GM18499 (cell line): ENCODE measurements at regions not wholly inside any gene's neighbourhood (a gene's known extent, or its start where the extent isn't known, plus 50 kb on each side); places are given as distances from the start of the nearest gene placed in this dataset.
A peak's percentile ranks its signal among the peaks of the same experiment; 100 is the strongest.
"Not testable (repeated sequence)": the region's sequence is repeated elsewhere in the genome, so short reads cannot be mapped to it uniquely, and the experiment has no call there.

Source experiments
- ATAC-seq: cut with Tn5 transposase; IDR thresholded peaks from one replicate; pipeline ENCODE4 v1.9.1; 2021; ENCODE audit warnings: moderate number of reproducible peaks; ENCODE audit not compliant: insufficient read depth, unreplicated experiment

DNA sequence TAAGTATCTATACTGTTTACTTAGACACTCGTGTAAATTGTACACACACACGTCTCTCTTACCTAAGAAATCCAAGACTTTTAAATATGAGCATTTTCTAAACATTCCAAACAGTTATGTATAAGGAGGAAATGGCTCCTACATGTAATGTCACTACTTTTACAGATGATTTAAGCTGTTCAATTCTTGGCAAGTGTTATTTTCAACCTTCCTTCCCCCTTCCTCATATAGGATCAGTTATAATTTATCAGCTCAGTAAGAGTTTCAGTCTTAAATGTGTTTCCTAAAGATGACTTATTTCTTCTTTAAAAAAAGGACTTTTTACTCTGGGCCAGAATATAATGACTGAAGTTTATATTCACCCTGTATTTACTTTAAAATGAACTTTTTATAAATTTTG lies 601.1 kb downstream of the ANKRD50 start:
- no peak for ATAC-seq

DNA sequence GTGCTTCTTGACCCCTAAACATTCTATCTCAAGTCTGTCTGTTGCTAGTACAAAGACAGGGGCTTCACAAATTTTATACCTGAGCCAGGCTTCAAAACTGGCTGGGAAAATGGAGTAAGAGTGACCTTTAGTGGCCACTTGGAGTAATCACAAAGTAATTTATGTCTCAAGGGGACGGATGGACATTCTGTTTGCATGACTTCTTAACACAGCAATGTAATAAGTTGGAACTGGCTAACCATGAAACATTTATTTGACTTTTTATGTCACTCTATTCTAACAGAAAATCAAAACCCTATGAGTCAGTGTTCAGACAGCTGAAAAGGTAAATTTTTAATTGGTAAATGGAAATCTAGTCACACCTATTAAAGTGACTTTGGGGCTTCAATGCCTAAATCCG lies 600.6 kb downstream of the ANKRD50 start:
- ATAC-seq = peak; percentile 55

DNA sequence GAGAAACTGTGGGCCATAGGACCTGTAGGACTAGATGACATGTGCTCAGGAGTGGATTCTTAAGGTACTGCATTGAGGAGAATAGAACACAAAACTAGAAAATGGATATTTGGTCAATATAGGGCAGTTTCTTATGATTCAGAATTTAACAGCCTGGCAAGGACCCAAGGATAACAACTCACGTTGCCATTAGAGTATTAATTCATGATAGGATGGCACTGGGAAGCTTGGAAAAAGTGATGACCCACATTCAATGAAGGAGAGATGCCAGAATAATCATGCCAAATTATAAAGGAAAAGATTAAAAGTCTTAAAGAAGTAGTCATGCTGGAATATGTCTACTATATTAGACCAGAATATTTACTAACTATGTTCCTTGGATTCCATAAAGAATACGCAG lies 594.5 kb downstream of the ANKRD50 start:
- no peak for ATAC-seq

DNA sequence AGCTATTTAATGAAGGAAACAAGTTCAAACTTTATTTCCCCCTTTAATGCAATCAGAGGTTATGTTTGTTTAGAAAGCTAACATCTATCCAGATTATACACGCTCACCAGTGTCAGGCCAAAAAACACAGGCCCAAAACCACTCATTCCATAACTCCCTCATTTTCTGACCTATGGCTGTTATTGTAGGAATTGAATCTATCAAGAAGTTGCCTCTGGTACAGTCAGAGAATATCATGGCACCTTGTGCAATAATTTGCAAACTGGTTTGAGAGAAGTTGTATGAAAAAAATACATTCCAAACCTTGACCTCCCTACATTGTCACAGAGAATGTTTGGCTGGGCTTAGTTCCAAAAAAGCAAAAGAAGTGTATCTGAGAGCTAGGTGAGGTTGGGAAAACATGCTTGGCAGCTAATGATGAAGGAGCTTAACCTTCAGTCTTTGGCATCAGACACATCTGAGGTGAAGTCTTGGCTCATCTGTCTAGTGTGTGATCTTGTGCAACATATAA lies 591.0 kb downstream of the ANKRD50 start:
- no peak for ATAC-seq

DNA sequence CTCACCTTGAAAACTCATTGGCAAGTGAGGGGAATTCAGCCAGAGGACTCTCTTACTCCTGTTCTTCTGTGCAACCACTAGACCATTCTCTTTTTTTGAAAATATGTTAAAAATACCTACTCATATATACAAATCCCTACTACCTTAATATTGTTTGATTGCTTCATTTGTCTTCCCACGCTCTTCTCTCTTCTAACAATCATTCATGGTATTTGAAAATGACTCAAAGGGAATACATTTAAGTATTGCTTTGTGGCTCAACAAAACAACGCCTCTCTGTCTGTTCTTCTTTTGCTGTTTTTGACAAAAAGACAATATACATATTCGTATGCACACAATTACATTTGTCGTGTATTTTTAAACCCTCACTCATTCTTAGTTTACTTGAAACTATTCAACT lies 589.4 kb downstream of the ANKRD50 start:
- ATAC-seq = no peak

DNA sequence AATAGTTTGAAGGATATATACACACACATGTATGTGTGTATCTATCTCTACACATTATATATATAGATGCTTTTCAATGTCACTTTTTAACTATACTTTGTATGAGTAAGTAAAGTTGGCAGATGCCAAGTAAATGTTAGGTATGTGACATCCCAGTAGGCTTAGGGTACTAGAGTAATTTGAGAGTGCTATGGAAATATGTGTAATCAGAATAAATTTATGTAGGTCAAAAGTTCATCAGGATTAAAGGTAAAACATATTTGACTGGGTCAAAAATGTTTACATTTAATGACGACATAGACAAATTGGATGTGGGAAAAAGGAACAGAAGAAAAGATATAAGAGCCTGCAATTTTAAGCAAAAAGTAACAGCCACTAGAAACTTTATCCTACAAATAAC lies 588.8 kb downstream of the ANKRD50 start:
- no peak for ATAC-seq

DNA sequence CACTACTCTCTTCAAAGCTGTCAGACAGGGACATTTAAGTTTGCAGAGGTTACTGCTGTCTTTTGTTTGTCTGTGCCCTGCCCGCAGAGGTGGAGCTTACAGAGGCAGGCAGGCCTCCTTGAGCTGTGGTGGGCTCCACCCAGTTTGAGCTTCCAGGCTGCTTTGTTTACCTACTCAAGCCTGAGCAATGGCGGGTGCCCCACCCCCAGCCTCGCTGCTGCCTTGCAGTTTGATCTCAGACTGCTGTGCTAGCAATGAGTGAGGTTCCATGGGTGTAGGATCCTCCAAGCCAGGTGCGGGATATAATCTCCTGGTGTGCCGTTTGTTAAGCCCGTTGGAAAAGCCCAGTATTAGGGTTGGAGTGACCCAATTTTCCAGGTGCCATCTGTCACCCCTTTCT lies 581.2 kb downstream of the ANKRD50 start:
- ATAC-seq = not testable (repeated sequence)

DNA sequence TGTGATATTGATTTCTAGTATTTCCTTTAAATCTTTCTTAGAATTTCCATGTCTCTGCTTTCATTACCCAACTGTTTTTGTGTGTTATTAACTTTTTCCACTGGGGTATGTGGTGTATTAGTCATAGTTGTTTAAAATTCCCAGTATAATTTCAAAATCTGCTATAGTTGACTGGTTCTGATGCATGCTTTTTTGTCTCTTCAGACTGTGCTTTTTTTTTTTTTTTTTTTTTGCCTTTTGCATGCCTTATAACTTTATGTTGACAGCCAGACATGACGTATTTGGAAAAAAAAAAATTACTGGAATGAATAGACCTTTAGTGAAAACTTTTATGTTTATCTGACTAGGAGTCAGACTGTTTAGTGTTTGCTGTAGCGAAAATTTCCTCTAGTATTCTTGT lies 580.4 kb downstream of the ANKRD50 start:
- ATAC-seq = no peak

DNA sequence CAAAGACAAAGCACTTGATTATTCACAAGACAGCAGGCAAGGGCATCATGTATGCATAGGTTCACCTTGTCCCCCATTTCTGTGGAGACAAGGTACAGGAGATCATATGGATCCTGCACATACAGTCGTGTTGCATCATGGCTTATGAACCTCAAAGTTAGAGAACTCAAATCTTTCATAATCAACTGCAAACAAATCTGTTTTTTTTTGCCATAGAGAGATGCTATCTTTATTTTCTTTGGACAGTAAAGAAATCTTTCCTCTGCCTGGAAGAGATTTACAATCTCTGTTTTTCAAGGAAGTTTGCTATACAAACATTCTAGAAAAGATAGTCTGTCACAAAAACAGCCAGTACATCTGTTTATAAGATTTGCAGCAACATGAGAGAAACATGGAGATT lies 578.8 kb downstream of the ANKRD50 start:
- ATAC-seq = no peak

DNA sequence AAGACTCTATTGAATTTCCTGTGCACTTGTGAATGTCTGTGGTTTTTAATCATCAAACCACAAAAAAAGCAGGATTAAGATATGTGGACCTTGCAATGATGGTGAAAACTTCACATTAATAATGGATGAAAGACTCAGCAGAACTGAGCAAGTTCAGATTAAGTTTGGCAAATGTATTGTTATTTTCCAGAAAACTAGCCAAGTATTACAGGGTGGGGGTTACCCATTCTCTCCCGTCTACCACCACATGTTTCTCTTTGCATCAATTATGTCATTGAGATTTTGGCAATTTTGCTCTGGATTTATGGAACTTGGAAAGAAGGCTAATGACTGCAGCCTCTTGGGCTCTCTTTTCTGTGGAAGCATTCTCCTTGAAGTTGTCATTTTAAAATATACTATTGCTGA lies 577.1 kb downstream of the ANKRD50 start:
- no peak for ATAC-seq

DNA sequence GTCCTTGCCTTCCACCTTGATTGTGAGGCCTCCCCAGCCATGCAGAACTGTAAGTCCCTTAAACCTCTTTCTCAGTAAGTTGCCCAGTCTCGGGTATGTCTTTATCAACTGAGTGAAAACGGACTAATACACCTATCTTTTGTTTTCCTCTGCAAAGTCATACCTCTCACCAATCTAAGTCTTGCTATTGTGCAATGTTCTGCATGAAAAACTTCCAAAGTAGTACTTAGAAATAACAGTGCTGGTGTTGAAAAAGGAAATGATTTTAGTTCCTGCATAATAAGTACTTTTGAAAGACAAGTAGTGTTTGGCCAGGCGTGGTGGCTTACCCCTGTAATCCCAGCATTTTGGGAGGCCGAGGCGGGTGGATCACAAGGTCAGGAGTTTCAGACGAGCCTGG lies 573.5 kb downstream of the ANKRD50 start:
- ATAC-seq = no peak

DNA sequence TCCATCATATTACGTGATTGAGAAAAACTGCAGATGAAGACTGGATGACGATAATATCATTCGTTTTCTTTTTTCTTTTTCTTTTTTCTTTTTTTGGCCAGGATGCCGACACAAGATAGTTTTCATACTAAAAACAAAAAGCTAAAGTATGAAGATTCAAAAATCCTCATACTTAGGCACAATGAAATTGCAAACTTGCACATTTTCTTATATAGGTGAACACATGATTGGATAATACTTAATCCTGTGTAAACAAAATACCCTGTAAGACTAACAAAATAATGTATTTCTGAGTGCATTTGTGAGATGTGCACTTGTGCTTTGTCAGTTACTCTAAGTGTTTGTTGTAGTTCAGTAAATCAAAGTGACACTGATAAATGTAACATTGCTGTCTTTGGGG lies 568.9 kb downstream of the ANKRD50 start:
- no peak for ATAC-seq

DNA sequence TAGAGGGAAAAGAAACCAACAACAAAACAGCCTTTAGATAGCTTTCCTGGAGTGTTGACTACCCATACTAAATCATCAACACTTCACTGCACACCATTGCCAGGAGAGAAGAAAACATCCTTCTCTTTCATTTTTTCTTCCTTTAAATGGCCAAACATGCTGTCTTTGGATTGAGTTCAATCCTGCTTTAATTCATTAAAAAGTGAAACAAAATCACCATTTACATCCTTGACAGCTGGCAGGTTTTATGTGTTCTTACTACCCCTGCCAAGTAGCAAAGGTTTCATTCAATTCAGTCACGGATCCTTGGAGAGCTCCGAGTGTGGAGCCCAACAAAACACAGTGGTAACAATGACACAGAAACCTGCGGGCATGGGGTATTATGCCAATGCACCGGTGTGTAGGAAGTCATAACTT lies 568.3 kb downstream of the ANKRD50 start:
- ATAC-seq = no peak

DNA sequence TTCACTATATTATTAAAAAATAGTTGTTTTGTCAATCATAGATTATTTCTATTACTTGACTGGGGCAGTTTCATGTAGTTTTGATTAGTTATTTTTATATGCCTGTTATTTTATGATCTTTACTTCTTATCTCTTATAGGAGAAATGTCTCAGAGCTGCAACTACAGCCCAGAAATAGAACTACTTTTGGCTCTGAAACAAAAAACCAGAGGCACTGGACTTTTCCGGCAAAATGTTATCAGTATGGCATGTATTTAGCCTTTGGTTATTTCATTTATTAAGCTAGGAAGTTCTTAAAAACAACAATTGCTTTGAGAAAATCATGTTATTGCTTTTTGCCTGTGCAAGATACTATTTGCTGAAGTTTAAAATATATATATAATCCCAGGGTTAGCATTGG lies 566.5 kb downstream of the ANKRD50 start:
- ATAC-seq = no peak

DNA sequence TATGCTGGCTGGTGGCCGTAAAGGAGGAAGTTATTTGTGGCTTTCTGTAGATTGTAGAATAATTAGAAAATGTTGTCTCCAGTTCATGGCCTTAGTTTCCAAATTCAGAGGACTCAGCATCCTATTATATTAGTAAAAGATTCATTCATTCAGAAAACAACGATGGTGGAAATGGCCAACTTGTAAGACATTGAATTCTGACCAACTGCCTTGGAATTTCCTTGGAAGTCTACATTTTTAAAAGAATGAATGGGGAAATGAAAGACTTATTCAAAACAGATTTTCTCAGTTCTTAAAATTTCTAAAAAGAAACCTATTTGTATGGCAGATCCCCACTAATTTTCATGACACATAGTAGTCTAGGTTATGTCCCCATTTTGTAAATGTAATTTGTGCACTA lies 561.5 kb downstream of the ANKRD50 start:
- ATAC-seq = no peak

DNA sequence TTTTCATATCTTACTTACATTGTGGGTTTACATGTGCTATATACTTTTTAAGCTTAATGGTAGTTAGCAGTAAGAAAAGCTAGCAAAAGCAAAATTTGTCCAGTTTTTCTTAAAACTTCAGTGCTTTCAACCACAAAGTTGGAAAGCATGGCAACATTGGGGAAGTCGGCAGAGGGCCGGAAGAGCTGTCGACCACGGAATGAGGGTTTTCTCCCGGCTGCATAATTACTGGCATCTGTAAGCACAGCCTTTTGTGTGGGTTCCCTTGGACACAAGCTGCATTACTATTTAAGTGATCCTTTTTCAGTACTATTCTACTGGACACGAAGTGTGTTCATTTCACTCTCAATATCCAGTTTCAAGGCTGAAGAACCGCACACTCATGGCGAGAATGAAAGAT lies 560.4 kb downstream of the ANKRD50 start:
- no peak for ATAC-seq

DNA sequence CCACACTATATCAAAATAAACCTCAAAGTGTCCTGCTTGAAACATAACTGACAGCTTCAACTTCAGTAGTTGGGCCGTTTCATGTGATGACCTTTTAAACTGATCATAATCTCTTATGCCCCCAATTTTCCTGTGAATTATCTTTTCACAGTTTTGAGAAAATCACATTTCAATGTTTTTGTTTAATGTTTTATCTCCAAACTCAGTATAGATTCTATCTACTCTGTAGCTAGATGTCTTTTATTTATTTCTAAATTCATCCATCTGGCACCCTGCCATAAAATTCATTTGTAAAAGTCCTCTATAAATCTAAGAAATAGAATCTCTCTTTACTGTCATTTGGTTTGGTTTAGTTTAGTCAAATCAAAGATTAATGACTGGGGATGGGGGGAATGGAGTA lies 557.3 kb downstream of the ANKRD50 start:
- ATAC-seq = no peak

DNA sequence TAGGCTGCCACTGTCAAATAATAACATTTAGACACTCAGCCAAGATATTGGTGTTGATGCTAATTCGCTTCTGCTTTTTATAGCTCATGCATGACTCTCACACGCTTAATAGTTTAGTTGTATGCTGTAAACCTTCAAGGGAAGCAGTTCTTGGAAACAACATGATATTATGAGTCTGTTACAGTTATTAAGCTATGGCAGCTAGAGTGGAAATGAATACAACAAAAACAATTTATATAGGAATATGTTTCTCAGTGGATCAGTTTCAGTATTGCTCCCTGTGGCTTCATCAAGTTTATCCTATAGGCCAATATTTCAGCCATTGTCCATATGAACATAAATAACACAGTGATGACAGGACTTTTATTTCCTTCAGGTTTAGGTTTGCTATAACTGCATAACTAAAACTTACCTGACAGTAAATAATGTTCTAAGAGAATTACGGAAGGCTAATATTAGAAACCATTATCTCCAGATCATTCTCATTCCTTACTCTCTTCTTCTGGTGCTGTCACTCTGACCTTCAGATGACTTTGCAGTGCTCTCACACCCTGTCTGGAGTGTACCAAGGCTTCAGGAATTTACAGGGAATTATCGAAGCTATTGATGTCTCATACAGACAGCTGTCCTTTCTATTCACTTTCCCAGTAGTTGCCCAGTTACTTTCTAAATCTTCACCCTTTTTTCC lies 555.0 kb downstream of the ANKRD50 start:
- no peak for ATAC-seq

DNA sequence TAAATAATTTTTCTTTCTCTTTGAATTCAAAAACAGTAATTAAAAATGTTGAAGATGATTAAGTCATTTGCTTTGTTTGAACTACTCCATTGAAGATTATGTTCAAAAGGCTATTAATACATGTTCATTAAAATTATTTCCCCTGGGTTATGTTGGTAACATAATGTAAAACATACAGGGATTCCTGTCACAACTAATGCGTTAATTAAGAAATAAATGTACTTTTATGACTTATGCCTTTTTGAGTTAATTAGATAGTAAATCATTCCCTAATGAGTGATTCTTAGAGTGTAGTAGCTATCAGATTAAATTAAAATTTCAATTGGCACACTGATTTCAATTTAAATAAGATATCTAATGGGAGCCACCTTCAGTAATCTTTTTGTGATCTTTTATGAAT lies 549.1 kb downstream of the ANKRD50 start:
- no peak for ATAC-seq

DNA sequence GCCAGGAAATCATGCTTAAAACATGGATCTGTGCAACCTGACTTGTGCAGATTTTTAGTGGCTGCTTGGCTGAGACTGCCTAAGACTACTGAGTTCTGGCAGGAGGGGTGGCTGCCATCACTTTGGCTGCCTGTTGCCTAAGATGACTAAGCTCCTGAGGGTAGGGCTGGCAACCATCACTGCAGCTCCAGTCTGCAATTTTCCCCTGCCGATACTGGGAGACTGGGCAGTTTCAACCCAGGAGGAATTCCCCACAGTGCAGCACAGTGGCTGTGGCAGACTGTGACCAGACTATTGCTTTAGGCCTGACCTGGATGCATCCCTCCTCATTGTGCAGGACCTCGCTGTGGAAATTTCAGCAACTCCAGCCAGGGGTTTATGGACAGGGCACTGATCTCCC lies 544.9 kb downstream of the ANKRD50 start:
- no peak for ATAC-seq

DNA sequence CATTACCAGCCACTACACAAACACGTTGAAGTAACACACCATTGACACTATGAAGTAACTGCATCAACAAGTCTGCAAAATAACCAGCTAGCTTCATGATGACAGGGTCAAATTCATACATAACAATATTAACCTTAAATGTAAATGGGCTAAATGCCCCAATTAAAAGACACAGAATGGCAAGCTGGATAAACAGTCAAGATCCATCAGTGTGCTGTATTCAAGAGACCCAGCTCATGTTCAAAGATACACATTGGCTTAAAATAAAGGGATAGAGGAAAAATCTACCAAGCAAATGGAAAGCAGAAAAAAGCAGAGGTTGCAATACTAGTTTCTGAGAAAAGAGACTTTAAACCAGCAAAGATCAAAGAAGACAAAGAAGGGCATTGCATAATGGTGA lies 543.0 kb downstream of the ANKRD50 start:
- not testable (repeated sequence) for ATAC-seq

DNA sequence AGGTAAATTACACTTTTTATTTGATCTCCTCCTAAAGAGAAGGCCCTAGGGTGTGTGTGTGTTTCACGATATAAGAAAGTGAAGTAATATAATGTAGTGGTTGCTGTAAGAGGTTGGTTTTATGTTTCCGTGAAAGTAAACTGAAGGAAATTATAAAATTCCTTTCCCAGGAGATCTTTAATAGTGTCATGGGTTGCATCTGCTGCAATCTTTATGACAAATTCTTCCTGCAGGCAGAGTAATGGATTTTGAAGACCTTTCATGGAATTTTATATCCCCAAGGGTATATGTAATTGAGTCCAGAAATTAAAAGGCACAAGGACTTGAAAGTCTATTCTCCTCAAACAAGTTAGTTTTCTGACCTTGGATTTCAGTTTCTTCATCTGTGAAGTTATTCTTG lies 538.6 kb downstream of the ANKRD50 start:
- no peak for ATAC-seq
